Transverse colon (tissue), 4 donors: ENCODE measurements at regions not wholly inside any gene's neighbourhood (a gene's known extent, or its start where the extent isn't known, plus 50 kb on each side); places are given as distances from the start of the nearest gene placed in this dataset.
"Not testable (repeated sequence)": the region's sequence is repeated elsewhere in the genome, so short reads cannot be mapped to it uniquely, and the experiment has no call there.

Experiments used
- DNase-seq: peaks from one replicate; pipeline ENCODE4 v3.0.0-alpha.2; 2019
- H3K27ac ChIP-seq, 4 donors: fragments of 200-600 bp; sonication (generic); 2 replicates each; pipeline ENCODE4 v1.5.1; 2016 to 2018; ENCODE audit warnings: inconsistent platforms in 4 of 4
- H3K27me3 ChIP-seq: fragments of 200-600 bp; sonication (generic); 2 replicates; pipeline ENCODE4 v1.5.1; 2017; ENCODE audit warnings: inconsistent platforms
- H3K36me3 ChIP-seq, 4 donors: fragments of 200-600 bp; sonication (generic); 2 replicates each; pipeline ENCODE4 v1.5.1; 2017 to 2019; ENCODE audit warnings: inconsistent platforms in 4 of 4
- H3K4me1 ChIP-seq, 4 donors: fragments of 200-600 bp; sonication (generic); 2 replicates each; pipeline ENCODE4 v1.5.1; 2017 to 2020; ENCODE audit warnings: inconsistent platforms in 4 of 4
- H3K4me3 ChIP-seq, 4 donors: fragments of 200-600 bp; sonication (generic); 1 replicate in 1 of 4; 2 replicates in 3 of 4; pipeline versions ENCODE4 v1.5.1 to v1.6.1; 2017 to 2019; ENCODE audit warnings: inconsistent platforms in 4 of 4
- H3K9me3 ChIP-seq, 2 donors: fragments of 200-600 bp; sonication (generic); 2 replicates each; pipeline ENCODE4 v1.5.1; 2017 to 2019; ENCODE audit warnings: inconsistent platforms in 2 of 2
- CTCF ChIP-seq, 5 experiments: fragments of 200-600 bp in 3 of 5; fragments of 450-650 bp in 2 of 5; sonication (generic) in 3 of 5; IDR thresholded peaks; 1 replicate in 2 of 5; 2 replicates in 3 of 5; pipeline ENCODE4 v1.5.1; 2016 to 2017; ENCODE audit warnings: antibody characterized with exemption in 5 of 5, inconsistent platforms in 3 of 5, mild to moderate bottlenecking in 2 of 5, moderate library complexity in 1 of 5
- EP300 ChIP-seq: sonication (generic); formaldehyde crosslinking; IDR thresholded peaks from one replicate; pipeline ENCODE4 v1.6.1; 2017; ENCODE audit warnings: antibody characterized with exemption, low read depth
- POLR2A ChIP-seq: fragments of 450-650 bp; IDR thresholded peaks from one replicate; pipeline ENCODE4 v1.6.1; 2016; ENCODE audit warnings: antibody characterized with exemption, mild to moderate bottlenecking, moderate library complexity
- POLR2AphosphoS5 ChIP-seq, 3 donors: sonication (generic); formaldehyde crosslinking; IDR thresholded peaks; one replicate each; pipeline ENCODE4 v1.6.1; 2016; ENCODE audit warnings: antibody characterized with exemption in 3 of 3
- WGBS, 2 donors: methylation state at CpG; one replicate each; pipeline ENCODE4 v1.1.5; 2018; ENCODE audit warnings: low coverage in 1 of 2; 5-methylcytosine and 5-hydroxymethylcytosine counted together
- in situ Hi-C, 4 donors: fragments of 200-750 bp; cut with MboI; loops; one replicate each; pipeline versions ENCODE4 v1.15.0 to v1.15.1; 2017; ENCODE audit warnings: low sequenced_read_pairs in 3 of 4, low pct_ligation_motif_present in 1 of 4, low pct_unique_long_range_greater_than_20kb in 1 of 4
- intact Hi-C: fragments of 100-400 bp; cut with DNase I; formaldehyde crosslinking; loops from one replicate; pipeline ENCODE4 v1.15.1; 2023; ENCODE audit warnings: low total_unique reads

- Histone ChIP-seq H3K36me3 (no peaks in the 10 kb centered on the region), H3K27me3 (no peaks in the 10 kb centered on the region), H3K4me1 (no peaks in the 10 kb centered on the region), H3K27ac (no peak overlapping the region), H3K9me3 (no peaks in the 10 kb centered on the region), H3K4me3 (no peak overlapping the region)
- in situ Hi-C loops (no loop called here), intact Hi-C loops (no loop called here)
- WGBS, 2 donors = 73 to 78% methylated on average over 4 of the region's 4 CpGs
- no peak for DNase-seq
- TF ChIP-seq POLR2A (no peak), POLR2AphosphoS5 (IDR thresholded peaks at IDR 0.05) (no peak)
Observed at GRCh38 chr5:118125687-118126086, 862.7 kb downstream of the DTWD2 start.

- TF ChIP-seq POLR2AphosphoS5 (IDR thresholded peaks at IDR 0.05) = no peak
- no peak for TF ChIP-seq POLR2A
- no peak for TF ChIP-seq CTCF (IDR thresholded peaks at IDR 0.05)
- TF ChIP-seq EP300 = no peak
- in situ Hi-C loops (no loop called here), intact Hi-C loops (no loop called here)
- Histone ChIP-seq H3K4me1 (no peaks in the 10 kb centered on the region), H3K36me3 (no peaks in the 10 kb centered on the region), H3K4me3 (no peak overlapping the region), H3K9me3 (no peaks in the 10 kb centered on the region), H3K27me3 (no peaks in the 10 kb centered on the region), H3K27ac (no peak overlapping the region)
- WGBS, 2 donors = 79 to 100% methylated on average over 2 to 3 of the region's 3 CpGs
- DNase-seq = no peak
Observed at GRCh38 chr5:118121258-118121657, 867.1 kb downstream of the DTWD2 start.

- Histone ChIP-seq H3K4me3 (no peak overlapping the region), H3K27ac (no peak overlapping the region), H3K4me1 (no peaks in the 10 kb centered on the region), H3K9me3 (no peaks in the 10 kb centered on the region), H3K27me3 (no peaks in the 10 kb centered on the region), H3K36me3 (no peaks in the 10 kb centered on the region)
- no peak for DNase-seq
- TF ChIP-seq EP300 (no peak), CTCF (IDR thresholded peaks at IDR 0.05) (no peak), POLR2A (no peak), POLR2AphosphoS5 (IDR thresholded peaks at IDR 0.05) (no peak)
- 58 to 73% methylated on average over 3 to 4 of the region's 4 CpGs for WGBS, 2 donors
- intact Hi-C loops = no loop called here
- in situ Hi-C loops = no loop called here
Observed at GRCh38 chr5:118115791-118116190, 872.6 kb downstream of the DTWD2 start.

- no peak for DNase-seq
- Histone ChIP-seq H3K9me3 (no peaks in the 10 kb centered on the region), H3K27me3 (no peaks in the 10 kb centered on the region), H3K4me1 (no peaks in the 10 kb centered on the region), H3K27ac (no peak overlapping the region), H3K36me3 (no peaks in the 10 kb centered on the region), H3K4me3 (no peak overlapping the region)
- WGBS, 2 donors = 74 to 85% methylated on average over 5 of the region's 5 CpGs
- no peak for TF ChIP-seq POLR2A
- no peak for TF ChIP-seq POLR2AphosphoS5 (IDR thresholded peaks at IDR 0.05)
- TF ChIP-seq EP300 = no peak
- TF ChIP-seq CTCF (IDR thresholded peaks at IDR 0.05) = no peak
- in situ Hi-C loops (no loop called here), intact Hi-C loops (no loop called here)
Observed at GRCh38 chr5:118111956-118112355, 876.4 kb downstream of the DTWD2 start.

- H3K9me3 ChIP-seq, H3K4me1 ChIP-seq, H3K27ac ChIP-seq, in situ Hi-C loops, H3K36me3 ChIP-seq, intact Hi-C loops, H3K27me3 ChIP-seq, H3K4me3 ChIP-seq, DNase-seq: not testable (repeated sequence)
- 66 to 69% methylated on average over 3 of the region's 3 CpGs for WGBS, 2 donors
Observed at GRCh38 chr5:118107246-118107645, 881.1 kb downstream of the DTWD2 start.
